HG03139 (cell line): ENCODE measurements at regions not wholly inside any gene's neighbourhood (a gene's known extent, or its start where the extent isn't known, plus 50 kb on each side); places are given as distances from the start of the nearest gene placed in this dataset.

Experiments
- ATAC-seq: cut with Tn5 transposase; IDR thresholded peaks from one replicate; pipeline ENCODE4 v1.9.1; 2021; ENCODE audit not compliant: unreplicated experiment

DNA sequence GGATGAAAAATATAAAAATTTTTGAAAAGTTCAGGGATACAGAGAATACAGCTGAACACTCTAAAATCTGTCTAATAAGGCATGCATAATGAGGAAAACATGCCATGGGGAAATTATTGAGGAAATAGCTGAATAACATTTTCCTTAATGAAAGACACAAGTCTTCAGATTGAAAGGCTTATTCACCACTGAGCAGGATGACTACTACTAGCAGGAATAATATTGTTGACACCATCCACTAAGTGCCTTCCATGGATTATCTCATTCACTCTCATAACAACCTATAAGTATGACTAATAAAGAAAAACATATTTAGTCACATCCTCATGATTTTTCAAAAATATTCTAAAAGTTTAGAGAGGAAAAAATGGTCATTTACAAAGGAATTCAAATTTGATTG lies 96.7 kb upstream of the FER start:
- no peak for ATAC-seq

- no peak for ATAC-seq
These were observed 98.1 kb upstream of the FER start for GRCh38 chr5:108649646-108650045.

- ATAC-seq, result no peak
These were observed 98.6 kb upstream of the FER start for GRCh38 chr5:108649106-108649505.

- peak; percentile 100 for ATAC-seq
These were observed 105.4 kb upstream of the FER start for GRCh38 chr5:108642170-108642906.

GRCh38 chr5:108641596-108641995 lies 106.1 kb upstream of the FER start:
- ATAC-seq, result no peak

- ATAC-seq, result no peak
These were observed 108.3 kb upstream of the FER start for GRCh38 chr5:108639366-108639765.

- no peak for ATAC-seq
These were observed 109.7 kb upstream of the FER start for GRCh38 chr5:108638021-108638420.

GRCh38 chr5:108637134-108637533 lies 110.6 kb upstream of the FER start:
- ATAC-seq, result no peak

- no peak for ATAC-seq
These were observed 111.4 kb upstream of the FER start for GRCh38 chr5:108636135-108636853.

- no peak for ATAC-seq
These were observed 112.9 kb upstream of the FER start for GRCh38 chr5:108634617-108635288.

- ATAC-seq, result no peak
These were observed 113.6 kb upstream of the FER start for GRCh38 chr5:108634010-108634616.

- ATAC-seq, result no peak
These were observed 117.7 kb upstream of the FER start for GRCh38 chr5:108629779-108630528.

- no peak for ATAC-seq
These were observed 122.0 kb upstream of the FER start for GRCh38 chr5:108625654-108626053.

DNA sequence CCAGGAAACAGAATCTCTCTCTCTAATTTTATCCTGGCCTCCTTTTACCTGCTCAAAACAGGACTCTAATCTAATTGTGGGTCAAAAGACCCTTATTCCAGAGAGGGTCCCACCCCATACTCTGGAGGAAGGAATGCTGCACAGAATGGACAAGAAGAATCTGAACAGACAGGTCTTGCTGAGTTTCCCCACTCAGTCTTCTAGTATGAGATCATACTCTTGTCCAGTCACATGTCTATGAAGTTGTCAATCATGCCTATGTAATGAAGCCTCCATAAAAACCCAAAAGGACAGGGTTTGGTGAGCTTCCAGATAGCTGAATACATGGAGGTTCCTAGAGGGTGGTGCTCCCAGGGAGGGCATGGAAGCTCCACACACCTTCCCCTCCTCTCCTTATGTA lies 123.9 kb upstream of the FER start:
- no peak for ATAC-seq

DNA sequence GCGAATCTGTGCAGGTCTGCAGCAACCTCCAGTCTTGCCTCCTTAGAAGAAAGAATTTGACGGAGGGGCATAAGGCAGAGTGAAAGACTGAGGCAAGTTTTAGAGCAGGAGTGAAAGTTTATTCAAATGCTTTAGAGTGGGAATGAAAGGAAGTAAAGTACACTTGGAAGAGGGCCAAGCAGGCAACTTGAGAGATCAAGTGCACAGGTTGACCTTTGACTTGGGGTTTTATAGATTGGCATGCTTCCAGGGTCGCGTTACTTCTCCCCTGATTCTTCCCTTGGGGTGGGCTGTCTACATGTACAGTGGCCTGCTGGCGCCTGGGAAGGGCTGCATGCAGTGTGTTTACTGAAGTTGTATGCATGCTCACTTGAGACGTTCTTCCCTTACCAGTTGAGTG lies 127.2 kb upstream of the FER start:
- no peak for ATAC-seq

- no peak for ATAC-seq
These were observed 127.9 kb upstream of the FER start for GRCh38 chr5:108619815-108620214.

DNA sequence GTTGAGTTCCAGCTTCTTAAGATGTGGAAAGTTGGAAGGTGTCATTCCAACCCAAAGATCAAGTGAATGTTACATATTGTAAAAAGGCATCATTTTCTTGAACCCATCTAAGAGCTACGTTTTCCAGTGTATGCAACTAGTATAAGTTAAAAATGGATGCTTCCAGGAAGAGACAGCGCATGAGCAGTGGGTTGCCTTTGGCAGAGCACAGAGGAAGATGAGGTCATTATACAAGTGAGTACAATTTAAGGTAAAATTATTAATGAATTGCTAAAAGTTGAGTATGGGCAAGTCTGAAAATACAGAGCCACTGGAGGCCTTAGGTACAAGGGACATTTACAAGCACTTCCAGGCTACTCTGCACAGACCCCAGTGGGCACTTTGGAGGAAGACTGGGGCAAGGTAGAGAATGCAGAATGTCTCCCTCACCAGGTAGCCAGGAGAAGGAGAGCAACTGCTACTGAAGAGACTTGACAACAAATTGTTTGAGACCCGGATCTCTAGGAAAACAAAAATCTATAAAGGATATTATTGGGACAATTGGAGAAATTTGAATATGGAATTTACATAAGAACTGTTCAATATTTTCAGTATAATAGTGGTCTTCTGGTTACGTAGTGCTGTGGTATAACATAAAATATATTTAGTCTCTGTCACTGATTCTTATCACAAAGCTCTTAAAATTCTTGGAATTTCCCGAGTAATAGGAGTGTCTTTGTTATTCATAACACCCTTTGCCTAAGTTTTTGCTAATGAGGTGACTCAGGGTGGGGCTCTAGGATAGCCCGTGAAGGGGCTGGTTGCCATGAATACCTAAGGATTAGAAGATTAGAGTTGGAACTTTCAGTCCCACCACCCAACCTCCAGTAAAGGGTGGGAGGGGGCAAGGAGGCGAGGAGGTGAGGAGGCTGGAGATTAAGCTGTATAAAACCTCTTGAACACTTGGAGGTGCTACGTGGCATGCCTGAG lies 129.9 kb upstream of the FER start:
- no peak for ATAC-seq

DNA sequence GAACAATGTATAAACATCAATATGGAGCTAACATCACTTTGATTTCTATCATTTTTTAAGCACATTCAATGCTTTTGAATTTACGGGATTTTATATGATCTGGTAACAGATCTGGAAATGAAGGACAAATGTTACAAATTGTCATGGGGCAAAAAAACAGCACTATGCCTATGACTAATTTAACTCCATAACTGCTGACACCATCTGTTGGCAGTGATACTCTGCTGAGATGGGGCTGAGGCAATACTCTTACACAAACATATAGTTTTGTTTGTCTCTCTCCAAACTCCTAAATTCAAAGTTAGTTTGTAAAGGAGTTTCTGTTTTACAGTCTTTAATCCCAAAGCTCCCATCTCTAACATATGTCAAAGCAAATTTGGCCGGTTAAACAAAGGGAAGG lies 132.5 kb upstream of the FER start:
- ATAC-seq, result no peak

GRCh38 chr5:108607421-108607820 lies 140.3 kb upstream of the FER start:
- no peak for ATAC-seq

- no peak for ATAC-seq
These were observed 141.5 kb upstream of the FER start for GRCh38 chr5:108606185-108606584.
